Glomerular endothelial cell (primary cell): ENCODE measurements at regions not wholly inside any gene's neighbourhood (a gene's known extent, or its start where the extent isn't known, plus 50 kb on each side); places are given as distances from the start of the nearest gene placed in this dataset.
"Not testable (repeated sequence)": the region's sequence is repeated elsewhere in the genome, so short reads cannot be mapped to it uniquely, and the experiment has no call there.

Experiments
- DNase-seq: peaks from one replicate; pipeline ENCODE4 v3.0.0-alpha.2; 2011; ENCODE audit warnings: low read depth, low spot score; ENCODE audit errors: extremely low read depth

GRCh38 chr6:147666255-147666654 lies 157.8 kb downstream of the SAMD5 start:
- no peak for DNase-seq

DNA sequence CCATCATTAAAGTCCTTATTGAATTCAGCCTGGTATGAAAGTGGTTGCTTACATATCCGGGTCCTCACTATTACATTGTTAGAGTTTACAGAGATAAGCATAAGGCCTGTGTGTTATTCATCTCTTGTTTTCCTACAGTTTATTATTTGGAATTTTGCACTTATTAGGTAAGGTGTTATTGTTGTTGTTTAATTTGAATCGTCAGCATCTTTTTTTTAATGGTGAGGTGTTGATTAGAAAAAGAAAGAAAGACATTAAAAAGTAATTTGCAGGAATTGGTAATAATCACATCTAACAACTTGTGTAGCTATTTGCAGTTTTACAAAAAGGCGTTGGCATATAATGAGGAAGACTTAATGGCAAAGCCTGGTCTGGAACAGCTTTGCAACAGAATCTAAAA lies 158.6 kb downstream of the SAMD5 start:
- DNase-seq: no peak

DNA sequence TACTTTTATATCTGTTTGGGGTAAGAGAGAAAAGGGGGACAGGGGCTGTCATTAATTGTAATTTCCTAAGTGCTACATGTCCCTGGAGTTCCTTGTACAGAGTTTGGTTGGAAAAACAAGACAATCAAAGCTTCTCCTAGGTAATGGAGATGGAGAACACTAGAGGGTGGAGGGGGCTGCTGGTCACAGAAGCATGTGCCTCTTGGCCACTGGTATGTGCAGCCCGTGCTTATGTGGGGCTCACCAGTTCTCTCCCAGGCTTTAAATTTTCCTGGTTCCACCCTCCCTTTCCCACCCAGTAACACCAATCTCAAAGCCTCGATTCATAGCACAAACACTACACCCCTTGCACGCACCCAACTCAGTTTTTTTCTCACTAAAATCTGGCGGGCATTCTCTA lies 165.6 kb downstream of the SAMD5 start:
- DNase-seq: no peak

GRCh38 chr6:147674794-147675193 lies 166.3 kb downstream of the SAMD5 start:
- no peak for DNase-seq

DNA sequence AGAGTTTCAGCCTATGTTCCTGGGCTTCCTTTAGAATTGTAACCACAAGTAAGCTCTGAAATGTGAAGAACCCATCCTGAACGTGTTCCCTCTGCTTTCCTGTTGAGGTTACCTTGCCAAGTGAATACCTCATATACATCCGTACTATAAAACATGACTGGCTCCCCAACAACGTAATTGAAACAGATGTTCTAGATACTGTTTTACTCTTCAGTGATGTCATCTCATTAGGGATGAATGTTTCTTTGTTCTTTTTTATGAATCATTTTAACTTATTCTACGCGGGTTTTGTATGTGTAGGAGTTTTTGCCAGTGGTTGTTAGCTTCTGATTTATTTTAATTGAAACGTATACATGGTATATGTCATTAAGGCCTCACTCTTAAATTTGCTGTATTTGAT lies 166.8 kb downstream of the SAMD5 start:
- DNase-seq: no peak

DNA sequence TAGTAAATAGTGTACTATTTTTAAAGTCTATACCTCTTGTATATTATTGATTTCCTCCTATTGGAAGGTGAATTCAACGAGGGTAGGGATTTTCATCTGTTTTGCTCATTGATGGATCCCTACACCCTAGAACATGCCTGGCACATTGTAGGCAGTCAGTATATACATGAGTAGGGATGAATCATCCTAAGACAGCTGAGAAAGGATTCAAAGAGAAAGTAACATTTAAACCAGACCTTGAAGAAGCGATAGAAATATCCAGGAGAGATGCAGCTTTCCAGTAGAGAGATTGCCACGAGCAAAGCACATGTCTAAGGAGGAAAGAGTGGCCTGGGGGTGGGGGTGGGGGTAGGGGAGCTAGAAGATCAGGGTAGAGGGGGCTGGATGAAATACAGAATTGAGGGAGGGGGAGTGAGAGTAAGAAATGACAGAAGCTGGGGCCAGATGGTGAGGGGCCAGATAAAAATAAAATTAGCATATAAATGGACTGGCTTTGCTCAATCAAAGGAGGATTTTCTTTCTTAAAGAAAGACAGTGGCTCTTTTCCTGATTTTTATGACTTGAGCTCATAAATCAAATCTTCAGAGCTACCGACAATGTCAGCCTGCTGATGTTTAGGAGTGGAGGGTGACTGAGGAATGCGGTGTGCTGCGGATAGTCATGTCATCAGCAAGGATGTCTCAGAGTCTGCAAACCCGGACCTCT lies 168.2 kb downstream of the SAMD5 start:
- no peak for DNase-seq

DNA sequence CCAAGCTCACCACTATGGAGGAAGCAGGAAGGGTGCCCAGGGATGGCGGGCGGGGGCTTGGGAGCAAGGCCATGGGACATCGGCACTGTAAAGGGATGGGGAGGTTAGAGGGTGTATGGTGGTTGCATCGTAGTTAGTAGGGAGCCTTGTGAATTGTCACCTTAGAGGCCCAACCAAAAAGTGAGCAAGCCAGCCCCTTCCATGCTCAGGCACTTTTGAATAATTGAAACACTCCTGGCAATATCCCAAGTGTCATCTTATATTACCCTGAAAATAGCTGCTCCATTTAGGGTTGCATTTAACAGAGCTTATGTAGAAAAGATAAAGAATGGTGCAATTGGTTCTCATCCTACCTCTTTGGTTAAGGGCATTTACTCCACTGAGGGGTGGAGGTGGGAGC lies 169.2 kb downstream of the SAMD5 start:
- DNase-seq: no peak

- no peak for DNase-seq
Measured at GRCh38 chr6:147678253-147678652, 169.8 kb downstream of the SAMD5 start.

DNA sequence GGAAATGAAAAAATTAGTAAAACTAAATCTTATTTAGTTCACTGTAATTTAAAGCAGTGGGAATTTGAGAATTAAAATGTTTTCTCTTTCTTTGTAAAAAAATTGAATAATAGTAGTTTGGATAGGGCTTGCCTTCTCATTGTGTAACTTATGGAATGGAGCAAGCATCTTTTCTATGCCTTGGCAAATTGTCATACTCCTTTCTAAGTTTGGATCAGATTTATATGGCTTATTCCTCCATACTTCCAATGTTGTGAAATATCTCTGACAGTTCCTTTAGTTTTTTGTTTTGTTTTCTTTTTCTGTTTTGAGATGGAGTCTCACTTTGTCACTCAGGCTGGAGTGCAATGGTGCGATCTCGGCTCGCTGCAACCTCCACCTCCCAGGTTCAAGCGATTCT lies 176.4 kb downstream of the SAMD5 start:
- DNase-seq: no peak

DNA sequence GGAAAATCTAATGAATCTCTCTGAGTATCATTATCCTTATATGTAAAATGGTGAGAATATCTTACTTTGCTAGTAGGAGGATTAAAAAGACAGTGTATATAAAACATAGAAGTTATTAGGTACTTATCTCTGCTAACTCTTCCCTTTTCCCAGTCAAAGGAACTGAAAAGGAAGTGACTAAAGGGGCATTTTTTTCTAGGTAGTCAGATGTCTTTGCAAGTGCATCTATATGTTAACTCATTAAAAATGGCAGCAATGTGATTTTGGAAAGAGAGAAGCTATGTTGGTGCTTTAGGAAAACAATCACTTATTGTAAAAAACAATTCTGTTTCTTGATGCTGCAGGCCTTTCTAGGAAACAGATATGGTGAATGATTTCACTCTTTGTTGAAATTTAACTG lies 180.9 kb downstream of the SAMD5 start:
- no peak for DNase-seq

GRCh38 chr6:147691446-147691845 lies 183.0 kb downstream of the SAMD5 start:
- DNase-seq: no peak

GRCh38 chr6:147693181-147693580 lies 184.7 kb downstream of the SAMD5 start:
- no peak for DNase-seq

DNA sequence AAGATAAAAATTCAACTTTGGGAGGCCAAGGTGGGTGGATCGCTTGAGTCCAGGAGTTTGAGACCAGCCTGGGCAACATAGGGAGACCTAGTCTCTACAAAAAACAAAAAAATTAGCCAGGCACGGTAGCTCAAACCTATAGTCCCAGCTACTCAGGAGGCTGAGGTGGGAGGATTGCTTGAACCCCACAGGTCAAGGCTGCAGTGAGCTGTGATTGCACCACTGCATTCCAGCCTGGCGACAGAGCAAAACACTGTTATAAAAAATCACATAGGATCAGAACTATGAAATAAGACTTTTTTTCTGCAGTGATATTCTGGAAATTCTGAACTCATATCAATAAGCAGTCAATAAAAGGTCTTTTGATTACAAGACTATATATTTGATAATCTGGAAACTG lies 186.1 kb downstream of the SAMD5 start:
- not testable (repeated sequence) for DNase-seq

DNA sequence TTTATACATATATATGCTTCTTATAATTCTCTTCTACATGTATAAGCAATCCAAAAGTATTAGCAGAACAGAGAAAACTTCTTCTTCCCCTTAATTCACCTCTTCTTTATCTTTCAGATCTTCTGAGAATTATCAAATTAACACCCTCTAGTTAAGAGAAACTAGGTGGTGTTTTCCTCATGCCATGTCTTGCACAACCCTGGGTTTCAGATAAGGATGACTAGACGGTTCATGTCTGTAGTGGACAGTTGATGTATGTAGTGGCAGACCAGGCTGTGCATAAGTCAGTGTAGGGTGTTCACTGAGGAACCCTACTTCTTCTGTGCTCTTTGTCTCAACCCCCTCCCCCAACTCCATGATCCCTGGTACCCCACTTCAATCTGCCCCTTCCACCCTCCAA lies 187.3 kb downstream of the SAMD5 start:
- no peak for DNase-seq

- no peak for DNase-seq
Measured at GRCh38 chr6:147699140-147699539, 190.7 kb downstream of the SAMD5 start.

DNA sequence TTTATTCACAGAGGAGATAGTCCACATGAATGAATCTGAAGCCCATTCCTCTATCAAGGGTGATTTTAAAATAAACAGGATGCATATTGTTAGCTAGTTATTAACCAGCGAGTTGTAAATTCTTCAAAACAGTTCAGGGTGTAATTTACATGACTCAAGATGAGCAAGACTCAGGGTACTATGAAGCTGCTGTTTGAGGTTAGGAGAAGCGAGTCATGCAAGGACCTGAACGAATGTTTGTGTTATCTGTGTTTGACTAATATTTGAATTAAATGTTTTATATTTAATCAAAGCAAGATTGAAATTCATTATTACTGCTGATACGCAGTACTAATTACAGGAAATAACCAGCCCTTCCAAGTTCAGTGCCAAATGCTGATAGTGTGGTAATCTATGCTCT lies 191.1 kb downstream of the SAMD5 start:
- DNase-seq: peak; percentile 12

- DNase-seq: no peak
Measured at GRCh38 chr6:147700436-147701209, 192.1 kb downstream of the SAMD5 start.

DNA sequence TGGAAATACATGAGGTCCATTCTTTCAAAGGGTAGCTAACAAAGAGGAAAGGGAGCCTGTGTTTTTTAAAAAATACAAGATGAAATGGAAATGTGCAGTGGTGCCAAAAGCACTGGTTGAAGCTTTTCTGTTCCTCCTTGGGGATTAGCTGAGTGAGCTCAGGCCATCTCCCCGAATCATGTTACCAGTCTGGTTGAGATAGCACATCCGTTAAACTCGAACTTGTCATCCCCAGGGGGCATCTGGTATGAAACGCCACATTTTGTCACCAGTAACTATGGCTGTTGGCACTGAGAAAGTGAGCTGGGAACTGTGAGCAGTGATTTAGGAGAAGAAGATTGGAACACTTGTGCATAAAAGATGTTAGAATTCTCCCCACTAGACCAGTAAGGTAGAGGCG lies 196.2 kb downstream of the SAMD5 start:
- DNase-seq: no peak

DNA sequence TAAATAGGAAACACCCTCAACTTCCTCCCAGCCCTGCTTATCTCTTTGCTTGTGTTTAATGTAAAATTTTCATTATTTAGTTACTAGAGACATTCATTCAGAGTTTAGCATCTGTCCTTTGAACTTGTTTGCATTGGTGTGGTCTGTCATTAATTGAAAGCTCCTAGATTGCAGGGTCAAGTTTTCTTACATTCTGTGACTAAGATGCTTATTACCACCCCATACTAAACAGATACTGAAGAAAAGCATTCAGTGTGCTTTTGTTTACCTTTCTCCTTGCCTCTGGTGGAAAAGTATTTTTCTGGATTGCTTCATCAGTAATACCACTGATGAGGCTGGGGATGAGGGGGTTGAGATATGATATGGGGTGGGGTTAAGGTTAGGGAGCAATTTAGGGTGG lies 199.0 kb downstream of the SAMD5 start:
- DNase-seq: no peak

- no peak for DNase-seq
Measured at GRCh38 chr6:147708170-147708569, 199.7 kb downstream of the SAMD5 start.

DNA sequence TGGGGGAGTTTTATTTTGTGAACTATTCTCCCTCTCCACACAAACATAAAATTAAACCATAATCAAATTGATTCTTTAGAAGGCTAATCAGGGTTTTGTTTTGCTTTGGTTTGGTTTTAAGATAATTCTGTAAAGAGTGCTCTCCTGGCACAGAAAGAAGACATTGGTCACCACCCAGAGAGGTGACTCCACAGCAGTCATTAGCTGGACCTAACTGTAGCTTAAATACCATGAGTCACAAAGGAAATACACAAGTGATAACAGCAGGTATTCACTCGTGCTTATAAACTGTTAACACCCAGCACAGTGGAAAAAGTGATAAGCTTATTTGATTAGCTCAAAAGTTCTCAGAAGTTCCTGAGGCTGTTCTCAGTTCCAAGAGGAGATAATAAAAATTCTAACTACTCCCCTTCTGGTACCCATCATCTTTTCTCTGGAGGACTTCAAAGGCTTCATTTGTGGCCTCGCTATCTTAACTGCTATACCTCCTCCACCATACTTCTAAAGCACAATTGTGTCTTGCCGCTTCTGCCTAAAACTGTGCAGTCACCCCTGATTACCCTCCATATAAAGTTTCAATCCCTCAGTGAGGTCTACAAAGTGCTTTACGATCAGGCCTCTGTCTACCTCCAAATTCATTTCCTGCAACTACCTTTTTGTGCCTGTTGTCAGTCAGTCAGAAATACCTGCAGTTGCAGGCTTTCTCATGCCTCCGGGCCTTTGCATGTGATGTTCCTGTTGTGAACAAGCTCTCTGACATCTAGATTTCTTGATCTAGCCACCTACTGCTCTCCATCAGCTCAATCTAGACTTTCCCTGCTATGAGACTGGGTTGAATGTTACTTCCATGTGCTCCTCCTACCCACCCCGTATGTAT lies 201.1 kb downstream of the SAMD5 start:
- DNase-seq: no peak

- no peak for DNase-seq
Measured at GRCh38 chr6:147710890-147711289, 202.4 kb downstream of the SAMD5 start.
